PFSK-1 (cell line): ENCODE measurements at regions not wholly inside any gene's neighbourhood (a gene's known extent, or its start where the extent isn't known, plus 50 kb on each side); places are given as distances from the start of the nearest gene placed in this dataset.

Source experiments
- FOXP2 ChIP-seq: optimal IDR thresholded peaks from 2 replicates; pipeline ENCODE3; 2011; ENCODE audit warnings: borderline replicate concordance, control low read depth, inconsistent platforms; ENCODE audit not compliant: insufficient read depth; ENCODE audit errors: extremely low read length, extremely low read depth
- POLR2AphosphoS5 ChIP-seq: IDR thresholded peaks from 2 replicates; pipeline ENCODE4 v1.6.1; 2012; ENCODE audit warnings: low read depth, mild to moderate bottlenecking, control low read depth, low read length, moderate library complexity
- SIN3A ChIP-seq: IDR thresholded peaks from 2 replicates; pipeline ENCODE4 v1.6.1; 2012; ENCODE audit warnings: mild to moderate bottlenecking, low read length, moderate library complexity, borderline replicate concordance; ENCODE audit not compliant: insufficient read depth
- TAF1 ChIP-seq: IDR thresholded peaks from 2 replicates; pipeline ENCODE4 v1.6.1; 2012; ENCODE audit warnings: low read length, control low read depth, borderline replicate concordance; ENCODE audit not compliant: insufficient read depth
- TF ChIP-seq, protein P1 (sequence below), 2 experiments: IDR thresholded peaks; 2 replicates each; pipeline versions ENCODE4 v1.6.1 to v1.8.0; 2011 to 2012; ENCODE audit warnings: low read depth in 2 of 2, low read length in 2 of 2, control low read depth in 1 of 2, inconsistent platforms in 1 of 2, mild to moderate bottlenecking in 1 of 2, moderate library complexity in 1 of 2; ENCODE audit not compliant: insufficient read depth in 1 of 2

DNA sequence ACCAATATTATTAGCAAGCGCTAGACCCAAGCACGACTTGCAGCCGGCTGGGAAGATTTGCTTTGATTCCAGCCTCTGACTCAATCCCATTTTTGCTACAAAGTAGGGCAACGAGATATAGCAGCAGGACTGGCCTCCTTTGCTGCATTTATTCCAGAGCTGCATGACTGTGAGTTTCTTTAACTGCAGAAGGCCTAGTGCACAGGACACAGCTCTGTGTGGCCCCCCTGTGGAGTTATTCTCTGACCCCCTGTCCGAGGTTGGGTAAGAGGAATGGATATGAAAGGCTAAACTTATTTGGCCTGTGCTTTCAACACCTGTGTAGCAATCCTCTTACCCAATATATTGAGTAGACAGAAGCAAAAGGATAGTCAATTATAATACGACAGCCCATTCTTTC, 133.3 kb upstream of the SPTLC3 start:
- TF ChIP-seq TAF1: no peak
- TF ChIP-seq FOXP2: no peak
- TF ChIP-seq, protein P1, sequence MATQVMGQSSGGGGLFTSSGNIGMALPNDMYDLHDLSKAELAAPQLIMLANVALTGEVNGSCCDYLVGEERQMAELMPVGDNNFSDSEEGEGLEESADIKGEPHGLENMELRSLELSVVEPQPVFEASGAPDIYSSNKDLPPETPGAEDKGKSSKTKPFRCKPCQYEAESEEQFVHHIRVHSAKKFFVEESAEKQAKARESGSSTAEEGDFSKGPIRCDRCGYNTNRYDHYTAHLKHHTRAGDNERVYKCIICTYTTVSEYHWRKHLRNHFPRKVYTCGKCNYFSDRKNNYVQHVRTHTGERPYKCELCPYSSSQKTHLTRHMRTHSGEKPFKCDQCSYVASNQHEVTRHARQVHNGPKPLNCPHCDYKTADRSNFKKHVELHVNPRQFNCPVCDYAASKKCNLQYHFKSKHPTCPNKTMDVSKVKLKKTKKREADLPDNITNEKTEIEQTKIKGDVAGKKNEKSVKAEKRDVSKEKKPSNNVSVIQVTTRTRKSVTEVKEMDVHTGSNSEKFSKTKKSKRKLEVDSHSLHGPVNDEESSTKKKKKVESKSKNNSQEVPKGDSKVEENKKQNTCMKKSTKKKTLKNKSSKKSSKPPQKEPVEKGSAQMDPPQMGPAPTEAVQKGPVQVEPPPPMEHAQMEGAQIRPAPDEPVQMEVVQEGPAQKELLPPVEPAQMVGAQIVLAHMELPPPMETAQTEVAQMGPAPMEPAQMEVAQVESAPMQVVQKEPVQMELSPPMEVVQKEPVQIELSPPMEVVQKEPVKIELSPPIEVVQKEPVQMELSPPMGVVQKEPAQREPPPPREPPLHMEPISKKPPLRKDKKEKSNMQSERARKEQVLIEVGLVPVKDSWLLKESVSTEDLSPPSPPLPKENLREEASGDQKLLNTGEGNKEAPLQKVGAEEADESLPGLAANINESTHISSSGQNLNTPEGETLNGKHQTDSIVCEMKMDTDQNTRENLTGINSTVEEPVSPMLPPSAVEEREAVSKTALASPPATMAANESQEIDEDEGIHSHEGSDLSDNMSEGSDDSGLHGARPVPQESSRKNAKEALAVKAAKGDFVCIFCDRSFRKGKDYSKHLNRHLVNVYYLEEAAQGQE (IDR thresholded peaks at IDR 0.05; ENCODE audit: insufficient read depth in 1 of 2, low read depth in 2 of 2, low read length in 2 of 2): no peak
- TF ChIP-seq SIN3A: no peak
- no peak for TF ChIP-seq POLR2AphosphoS5

DNA sequence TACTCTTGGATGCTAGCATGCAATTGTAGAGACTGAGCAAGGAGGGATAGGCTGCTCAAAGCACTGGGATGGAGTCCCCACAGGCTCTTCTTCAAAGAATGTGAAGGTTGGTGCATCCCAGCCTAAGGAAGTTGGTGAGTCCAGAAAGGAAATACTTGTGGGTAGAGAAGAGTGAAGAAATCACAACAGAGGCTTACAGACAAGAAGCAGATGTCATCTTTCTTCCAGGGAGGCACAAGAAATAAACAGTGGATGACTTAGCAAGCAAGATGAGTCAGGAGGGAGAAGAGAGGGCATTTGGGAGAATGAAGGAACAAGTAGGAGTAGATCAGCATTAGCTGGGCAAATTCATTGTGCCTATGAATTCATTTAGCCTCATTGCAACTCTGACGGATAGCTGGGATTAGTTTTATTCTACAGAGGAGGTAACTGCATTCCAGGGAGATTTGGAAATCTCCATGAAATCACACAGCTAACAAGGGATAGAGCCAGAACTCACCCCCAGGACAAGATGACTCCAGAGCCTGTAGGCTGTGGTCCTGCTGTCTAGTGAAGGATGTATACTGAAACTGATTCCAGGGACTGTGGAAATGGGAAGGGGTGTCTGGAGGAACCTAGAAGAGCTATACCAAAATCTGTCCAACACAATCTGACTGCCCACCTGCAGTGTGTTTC, 125.8 kb upstream of the SPTLC3 start:
- no peak for TF ChIP-seq POLR2AphosphoS5
- TF ChIP-seq SIN3A: no peak
- no peak for TF ChIP-seq FOXP2
- TF ChIP-seq, protein P1 (IDR thresholded peaks at IDR 0.05; ENCODE audit: insufficient read depth in 1 of 2, low read depth in 2 of 2, low read length in 2 of 2): no peak
- TF ChIP-seq TAF1: no peak

DNA sequence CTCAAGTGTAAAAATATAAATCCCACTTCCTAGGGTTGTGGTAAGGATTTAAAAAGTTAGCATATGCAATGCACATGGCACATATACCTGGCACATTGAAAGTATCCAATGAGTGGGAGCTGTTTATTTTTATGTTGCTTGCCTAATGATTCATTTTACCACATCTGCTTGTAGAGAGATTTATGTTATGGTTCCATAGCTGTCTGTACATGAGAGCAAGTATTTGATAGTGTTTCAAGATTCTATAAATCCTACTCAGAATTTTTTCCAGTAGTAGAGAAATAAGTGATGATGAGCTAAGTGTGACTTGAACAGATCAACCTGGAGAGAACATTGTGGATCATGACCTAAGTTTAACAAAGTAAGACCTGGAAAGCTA, 125.3 kb upstream of the SPTLC3 start:
- TF ChIP-seq POLR2AphosphoS5 (no peak), SIN3A (no peak), FOXP2 (no peak), TAF1 (no peak)
- TF ChIP-seq, protein P1 (IDR thresholded peaks at IDR 0.05; ENCODE audit: insufficient read depth in 1 of 2, low read depth in 2 of 2, low read length in 2 of 2): no peak

DNA sequence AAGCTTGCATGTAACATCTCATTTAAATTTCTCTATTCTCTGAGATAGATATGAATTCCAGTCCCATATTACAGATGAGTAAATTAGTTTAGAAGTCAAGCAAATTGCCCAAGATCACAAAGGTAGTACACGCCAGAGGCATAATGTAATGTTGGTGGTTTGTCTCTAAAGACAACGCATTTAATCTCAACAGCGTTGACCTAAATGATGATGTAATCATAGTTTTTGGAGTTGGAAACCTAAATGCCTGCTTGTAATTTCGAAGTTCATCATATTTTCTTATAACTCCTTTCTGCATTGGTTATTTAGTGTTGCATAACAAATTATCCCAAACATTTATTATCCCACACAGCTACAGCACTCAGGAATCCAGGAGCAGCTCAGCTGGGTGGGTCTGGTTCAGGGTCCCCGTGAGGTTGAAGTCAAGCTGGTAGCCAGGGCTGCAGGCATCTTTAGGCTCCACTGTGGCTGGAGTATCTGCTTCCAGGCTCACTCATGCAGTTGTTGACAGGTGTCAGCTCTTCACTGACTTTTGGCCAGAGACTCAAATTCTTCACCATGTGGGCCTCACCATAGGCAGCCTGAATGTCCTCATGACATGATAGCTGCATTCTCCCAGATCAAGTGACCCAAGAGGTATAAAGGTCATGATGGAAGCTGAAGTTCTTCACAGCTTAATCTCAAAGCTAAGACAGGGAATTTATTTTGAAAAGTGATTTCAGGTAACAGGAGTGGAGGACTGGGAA, 122.0 kb upstream of the SPTLC3 start:
- TF ChIP-seq TAF1 (no peak), POLR2AphosphoS5 (no peak), SIN3A (no peak), FOXP2 (no peak)
- TF ChIP-seq, protein P1 (IDR thresholded peaks at IDR 0.05; ENCODE audit: insufficient read depth in 1 of 2, low read depth in 2 of 2, low read length in 2 of 2): no peak
